ENCODE measurements at regions not wholly inside any gene's neighbourhood (a gene's known extent, or its start where the extent isn't known, plus 50 kb on each side); places are given as distances from the start of the nearest gene placed in this dataset.

DNA sequence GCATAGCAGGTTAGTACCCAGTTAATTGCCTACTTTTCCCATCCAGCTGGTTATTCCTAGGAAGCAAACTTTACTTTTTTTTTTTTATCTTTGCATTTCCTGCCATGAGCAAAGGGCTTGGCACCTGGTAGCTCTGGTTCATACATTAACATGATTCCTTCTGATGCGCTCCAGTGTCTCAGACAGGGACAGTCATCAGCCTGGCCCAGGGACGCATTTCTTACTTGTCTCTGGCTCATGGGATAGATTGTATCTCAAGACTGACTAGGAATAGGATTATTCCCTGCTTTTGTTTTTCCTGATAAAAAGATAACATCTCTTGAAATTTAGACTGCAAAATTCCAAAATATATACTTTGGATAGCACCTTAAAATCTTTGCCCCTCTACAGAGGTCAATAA, 571.5 kb upstream of the TENM3 start:
- TF ChIP-seq CTCF (IDR thresholded peaks at IDR 0.05) (no peak), POLR2A (IDR thresholded peaks at IDR 0.05) (no peak)
